ENCODE measurements at regions not wholly inside any gene's neighbourhood (a gene's known extent, or its start where the extent isn't known, plus 50 kb on each side); places are given as distances from the start of the nearest gene placed in this dataset.

- TF ChIP-seq MYC (IDR thresholded peaks at IDR 0.05; ENCODE audit: low read depth, low read length) = no peak
- no peak for TF ChIP-seq CTCF (IDR thresholded peaks at IDR 0.05; ENCODE audit: extremely low read depth in 1 of 2, insufficient read depth in 1 of 2, low read depth in 1 of 2, low read length in 2 of 2)
Measured at GRCh38 chr5:125233944-125234343, 487.5 kb upstream of the ZNF608 start.

Measured in endothelial cell of umbilical vein (primary cell).